Liver (tissue), 8 donors: ENCODE measurements at regions not wholly inside any gene's neighbourhood (a gene's known extent, or its start where the extent isn't known, plus 50 kb on each side); places are given as distances from the start of the nearest gene placed in this dataset.

Experiments used
- DNase-seq: peaks from one replicate; pipeline ENCODE4 v3.0.0-alpha.2; 2017; ENCODE audit warnings: low spot score
- H3K27ac ChIP-seq, 2 donors: one replicate each; pipeline ENCODE4 v1.7.0; 2013; ENCODE audit warnings: inconsistent platforms in 2 of 2, low read length in 2 of 2, control low read depth in 1 of 2, low read depth in 1 of 2, mild to moderate bottlenecking in 1 of 2
- H3K27me3 ChIP-seq, 4 donors: one replicate each; pipeline versions ENCODE4 v1.6.1 to v1.7.0; 2013; ENCODE audit warnings: low read length in 3 of 4, inconsistent platforms in 1 of 4, mild to moderate bottlenecking in 1 of 4, moderate library complexity in 1 of 4; ENCODE audit not compliant: control insufficient read depth in 4 of 4, insufficient read depth in 4 of 4
- H3K36me3 ChIP-seq, 4 donors: one replicate each; pipeline versions ENCODE4 v1.6.1 to v1.7.0; 2013; ENCODE audit warnings: low read length in 3 of 4, mild to moderate bottlenecking in 3 of 4, low read depth in 1 of 4, moderate library complexity in 1 of 4; ENCODE audit not compliant: control insufficient read depth in 4 of 4, insufficient read depth in 3 of 4
- H3K4me1 ChIP-seq, 4 donors: one replicate each; pipeline versions ENCODE4 v1.6.1 to v1.7.0; 2013; ENCODE audit warnings: low read length in 3 of 4, mild to moderate bottlenecking in 3 of 4, moderate library complexity in 1 of 4; ENCODE audit not compliant: control insufficient read depth in 4 of 4, insufficient read depth in 4 of 4
- H3K4me3 ChIP-seq, 3 donors: one replicate each; pipeline versions ENCODE4 v1.6.1 to v1.7.0; 2013; ENCODE audit warnings: low read length in 3 of 3, control low read depth in 1 of 3, low read depth in 1 of 3, mild to moderate bottlenecking in 1 of 3
- H3K9ac ChIP-seq, 2 donors: one replicate each; pipeline ENCODE4 v1.7.0; 2013; ENCODE audit warnings: low read length in 2 of 2, mild to moderate bottlenecking in 2 of 2, moderate library complexity in 2 of 2, control low read depth in 1 of 2, low read depth in 1 of 2
- H3K9me3 ChIP-seq, 4 donors: one replicate each; pipeline versions ENCODE4 v1.6.1 to v1.7.0; 2013; ENCODE audit warnings: low read length in 3 of 4; ENCODE audit not compliant: control insufficient read depth in 4 of 4
- EGR1 ChIP-seq, 2 donors: IDR thresholded peaks; 2 replicates each; pipeline ENCODE4 v1.6.1; 2016 to 2018; ENCODE audit warnings: antibody characterized with exemption in 2 of 2, low read depth in 2 of 2
- FOXA2 ChIP-seq: IDR thresholded peaks from 2 replicates; pipeline ENCODE4 v1.6.1; 2016; ENCODE audit warnings: antibody characterized with exemption
- HNF4A ChIP-seq, 2 donors: conservative IDR thresholded peaks; 2 replicates each; pipeline ENCODE4 v1.6.1; 2016; ENCODE audit warnings: antibody characterized with exemption in 2 of 2, mild to moderate bottlenecking in 2 of 2
- JUND ChIP-seq, 2 donors: IDR thresholded peaks; 2 replicates each; pipeline ENCODE4 v1.6.1; 2016; ENCODE audit warnings: antibody characterized with exemption in 2 of 2
- NR2F2 ChIP-seq: IDR thresholded peaks from 2 replicates; pipeline ENCODE4 v1.6.1; 2016; ENCODE audit warnings: antibody characterized with exemption
- RAD21 ChIP-seq, 2 donors: IDR thresholded peaks; 2 replicates each; pipeline ENCODE4 v1.6.1; 2016; ENCODE audit warnings: antibody characterized with exemption in 2 of 2, mild to moderate bottlenecking in 2 of 2
- RXRA ChIP-seq, 2 donors: IDR thresholded peaks; 2 replicates each; pipeline ENCODE4 v1.6.1; 2017 to 2018; ENCODE audit warnings: antibody characterized with exemption in 2 of 2, mild to moderate bottlenecking in 1 of 2
- YY1 ChIP-seq: IDR thresholded peaks from 2 replicates; pipeline ENCODE4 v1.6.1; 2016; ENCODE audit warnings: antibody characterized with exemption, mild to moderate bottlenecking
- WGBS: extraction: QIAGEN DNeasy Blood & Tissue Kit; methylation state at CpG from one replicate; pipeline ENCODE4 v1.1.7; 2013; 5-methylcytosine and 5-hydroxymethylcytosine counted together
- TF ChIP-seq, protein P1 (sequence below): fragments of 150-350 bp; IDR thresholded peaks from 2 replicates; pipeline ENCODE4 v1.5.1; 2017; ENCODE audit warnings: improper control_type of control experiment, low read depth, low read length; ENCODE audit not compliant: missing input control
- TF ChIP-seq, protein P2 (sequence below): IDR thresholded peaks from 2 replicates; pipeline ENCODE4 v1.6.1; 2016; ENCODE audit warnings: antibody characterized with exemption
- TF ChIP-seq, protein P3 (sequence below): IDR thresholded peaks from 2 replicates; pipeline ENCODE4 v1.6.1; 2016; ENCODE audit warnings: antibody characterized with exemption
- TF ChIP-seq, protein P4 (sequence below): IDR thresholded peaks from 2 replicates; pipeline ENCODE4 v1.6.1; 2016; ENCODE audit warnings: antibody characterized with exemption
- donor health status: healthy.
- donor health status: healthy.
- donor health status: healthy.
- donor health status: healthy.
- donor health status: healthy.

DNA sequence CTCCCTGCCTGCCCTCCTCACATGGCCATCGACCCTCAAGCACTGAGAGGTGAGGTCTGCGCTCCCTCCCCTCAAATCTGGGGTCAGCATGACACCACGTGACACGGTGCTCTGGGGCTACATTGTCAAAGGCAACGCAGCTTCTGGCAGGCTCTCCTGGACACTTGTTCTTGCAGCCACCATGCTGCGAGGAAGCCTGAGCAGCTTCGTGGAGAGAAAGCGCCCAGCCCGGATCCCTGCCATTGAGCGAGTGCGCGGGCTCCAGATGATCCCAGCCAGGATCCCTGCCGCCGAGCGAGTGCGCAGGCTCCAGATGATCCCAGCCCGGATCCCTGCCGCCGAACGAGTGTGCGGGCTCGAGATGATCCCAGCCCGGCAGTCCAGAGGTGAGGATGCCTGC, 70.9 kb upstream of the METRNL start:
- Histone ChIP-seq H3K9ac (no peak overlapping the region), H3K27ac (no peak overlapping the region), H3K9me3 (no peaks in the 10 kb centered on the region), H3K4me1 (no peaks in the 10 kb centered on the region), H3K36me3 (peaks cover 0 to 3% (median 2%) of the 10 kb centered on the region in 4 donors), H3K4me3 (no peak overlapping the region), H3K27me3 (no peaks in the 10 kb centered on the region)
- peak; percentile 27 for DNase-seq
- 97% methylated on average over 23 of the region's 23 CpGs for WGBS
- TF ChIP-seq JUND (IDR thresholded peaks at IDR 0.05), result no peak
- TF ChIP-seq HNF4A (conservative IDR thresholded peaks at IDR 0.05), result no peak
- no peak for TF ChIP-seq YY1
- TF ChIP-seq FOXA2, result no peak
- TF ChIP-seq, protein P1, sequence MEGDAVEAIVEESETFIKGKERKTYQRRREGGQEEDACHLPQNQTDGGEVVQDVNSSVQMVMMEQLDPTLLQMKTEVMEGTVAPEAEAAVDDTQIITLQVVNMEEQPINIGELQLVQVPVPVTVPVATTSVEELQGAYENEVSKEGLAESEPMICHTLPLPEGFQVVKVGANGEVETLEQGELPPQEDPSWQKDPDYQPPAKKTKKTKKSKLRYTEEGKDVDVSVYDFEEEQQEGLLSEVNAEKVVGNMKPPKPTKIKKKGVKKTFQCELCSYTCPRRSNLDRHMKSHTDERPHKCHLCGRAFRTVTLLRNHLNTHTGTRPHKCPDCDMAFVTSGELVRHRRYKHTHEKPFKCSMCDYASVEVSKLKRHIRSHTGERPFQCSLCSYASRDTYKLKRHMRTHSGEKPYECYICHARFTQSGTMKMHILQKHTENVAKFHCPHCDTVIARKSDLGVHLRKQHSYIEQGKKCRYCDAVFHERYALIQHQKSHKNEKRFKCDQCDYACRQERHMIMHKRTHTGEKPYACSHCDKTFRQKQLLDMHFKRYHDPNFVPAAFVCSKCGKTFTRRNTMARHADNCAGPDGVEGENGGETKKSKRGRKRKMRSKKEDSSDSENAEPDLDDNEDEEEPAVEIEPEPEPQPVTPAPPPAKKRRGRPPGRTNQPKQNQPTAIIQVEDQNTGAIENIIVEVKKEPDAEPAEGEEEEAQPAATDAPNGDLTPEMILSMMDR, result no peak
- TF ChIP-seq NR2F2, result no peak
- TF ChIP-seq EGR1 (IDR thresholded peaks at IDR 0.05; ENCODE audit: low read depth in 2 of 2), result no peak
- TF ChIP-seq RAD21 (IDR thresholded peaks at IDR 0.05), result no peak
- TF ChIP-seq, protein P2, sequence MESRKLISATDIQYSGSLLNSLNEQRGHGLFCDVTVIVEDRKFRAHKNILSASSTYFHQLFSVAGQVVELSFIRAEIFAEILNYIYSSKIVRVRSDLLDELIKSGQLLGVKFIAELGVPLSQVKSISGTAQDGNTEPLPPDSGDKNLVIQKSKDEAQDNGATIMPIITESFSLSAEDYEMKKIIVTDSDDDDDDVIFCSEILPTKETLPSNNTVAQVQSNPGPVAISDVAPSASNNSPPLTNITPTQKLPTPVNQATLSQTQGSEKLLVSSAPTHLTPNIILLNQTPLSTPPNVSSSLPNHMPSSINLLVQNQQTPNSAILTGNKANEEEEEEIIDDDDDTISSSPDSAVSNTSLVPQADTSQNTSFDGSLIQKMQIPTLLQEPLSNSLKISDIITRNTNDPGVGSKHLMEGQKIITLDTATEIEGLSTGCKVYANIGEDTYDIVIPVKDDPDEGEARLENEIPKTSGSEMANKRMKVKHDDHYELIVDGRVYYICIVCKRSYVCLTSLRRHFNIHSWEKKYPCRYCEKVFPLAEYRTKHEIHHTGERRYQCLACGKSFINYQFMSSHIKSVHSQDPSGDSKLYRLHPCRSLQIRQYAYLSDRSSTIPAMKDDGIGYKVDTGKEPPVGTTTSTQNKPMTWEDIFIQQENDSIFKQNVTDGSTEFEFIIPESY, result no peak
- TF ChIP-seq, protein P3, sequence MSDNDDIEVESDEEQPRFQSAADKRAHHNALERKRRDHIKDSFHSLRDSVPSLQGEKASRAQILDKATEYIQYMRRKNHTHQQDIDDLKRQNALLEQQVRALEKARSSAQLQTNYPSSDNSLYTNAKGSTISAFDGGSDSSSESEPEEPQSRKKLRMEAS, result no peak

GRCh38 chr17:83009414-83010205, 69.8 kb upstream of the METRNL start:
- TF ChIP-seq, protein P4, sequence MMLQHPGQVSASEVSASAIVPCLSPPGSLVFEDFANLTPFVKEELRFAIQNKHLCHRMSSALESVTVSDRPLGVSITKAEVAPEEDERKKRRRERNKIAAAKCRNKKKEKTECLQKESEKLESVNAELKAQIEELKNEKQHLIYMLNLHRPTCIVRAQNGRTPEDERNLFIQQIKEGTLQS, result no peak
- TF ChIP-seq, protein P3, result no peak
- TF ChIP-seq RXRA (IDR thresholded peaks at IDR 0.05), result no peak
- TF ChIP-seq HNF4A (conservative IDR thresholded peaks at IDR 0.05), result no peak
- no peak for TF ChIP-seq RAD21 (IDR thresholded peaks at IDR 0.05)
- TF ChIP-seq, protein P1, result no peak
- no peak for TF ChIP-seq FOXA2
- Histone ChIP-seq H3K9ac (no peak overlapping the region), H3K36me3 (peaks cover 0 to 4% (median 3%) of the 10 kb centered on the region in 4 donors), H3K27me3 (no peaks in the 10 kb centered on the region), H3K4me1 (no peaks in the 10 kb centered on the region), H3K9me3 (no peaks in the 10 kb centered on the region), H3K27ac (no peak overlapping the region), H3K4me3 (no peak overlapping the region)
- 91% methylated on average over 24 of the region's 24 CpGs for WGBS
- DNase-seq, result peak; percentile 27
